Astrocyte (in vitro differentiated cells and primary cell): ENCODE measurements at regions not wholly inside any gene's neighbourhood (a gene's known extent, or its start where the extent isn't known, plus 50 kb on each side); places are given as distances from the start of the nearest gene placed in this dataset.

ENCODE experiments used
- EZH2 ChIP-seq: IDR thresholded peaks from 2 replicates; pipeline ENCODE4 v1.6.1; 2012; ENCODE audit warnings: mild to moderate bottlenecking, low read length, inconsistent platforms; ENCODE audit not compliant: insufficient read depth
- TF ChIP-seq, protein P1 (sequence below): IDR thresholded peaks from 2 replicates; pipeline ENCODE4 v1.5.1; 2011; ENCODE audit warnings: low read depth, mild to moderate bottlenecking, inconsistent platforms, low read length, moderate library complexity; ENCODE audit not compliant: insufficient read depth

GRCh38 chr5:171577042-171577758, 157.8 kb downstream of the FGF18 start:
- TF ChIP-seq EZH2: no peak
- TF ChIP-seq, protein P1, sequence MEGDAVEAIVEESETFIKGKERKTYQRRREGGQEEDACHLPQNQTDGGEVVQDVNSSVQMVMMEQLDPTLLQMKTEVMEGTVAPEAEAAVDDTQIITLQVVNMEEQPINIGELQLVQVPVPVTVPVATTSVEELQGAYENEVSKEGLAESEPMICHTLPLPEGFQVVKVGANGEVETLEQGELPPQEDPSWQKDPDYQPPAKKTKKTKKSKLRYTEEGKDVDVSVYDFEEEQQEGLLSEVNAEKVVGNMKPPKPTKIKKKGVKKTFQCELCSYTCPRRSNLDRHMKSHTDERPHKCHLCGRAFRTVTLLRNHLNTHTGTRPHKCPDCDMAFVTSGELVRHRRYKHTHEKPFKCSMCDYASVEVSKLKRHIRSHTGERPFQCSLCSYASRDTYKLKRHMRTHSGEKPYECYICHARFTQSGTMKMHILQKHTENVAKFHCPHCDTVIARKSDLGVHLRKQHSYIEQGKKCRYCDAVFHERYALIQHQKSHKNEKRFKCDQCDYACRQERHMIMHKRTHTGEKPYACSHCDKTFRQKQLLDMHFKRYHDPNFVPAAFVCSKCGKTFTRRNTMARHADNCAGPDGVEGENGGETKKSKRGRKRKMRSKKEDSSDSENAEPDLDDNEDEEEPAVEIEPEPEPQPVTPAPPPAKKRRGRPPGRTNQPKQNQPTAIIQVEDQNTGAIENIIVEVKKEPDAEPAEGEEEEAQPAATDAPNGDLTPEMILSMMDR: no peak
